SK-N-SH (cell line): ENCODE measurements at regions not wholly inside any gene's neighbourhood (a gene's known extent, or its start where the extent isn't known, plus 50 kb on each side); places are given as distances from the start of the nearest gene placed in this dataset.

Experiments used
- CTCF ChIA-PET: fragments of 300-600, 350-600 bp; formaldehyde crosslinking; extraction: SDS; loops from one replicate; lab custom pipeline; 2021; lab: Yijun Ruan, JAX
- POLR2A ChIA-PET: fragments of 350-600 bp; sonication (Branson Sonifier 250); formaldehyde crosslinking; extraction: SDS; loops from one replicate; lab custom pipeline; 2020; ENCODE audit warnings: antibody characterized with exemption, inconsistent platforms; lab: Yijun Ruan, JAX
- DNase-seq: peaks from one replicate; pipeline ENCODE4 v3.0.0; 2012
- H2AFZ ChIP-seq: fragments of 200-600 bp; sonication (generic); 2 replicates; pipeline ENCODE4 v1.8.1; 2016; ENCODE audit warnings: antibody characterized with exemption, mild to moderate bottlenecking, low read depth
- H3F3A ChIP-seq: fragments of 200-600 bp; sonication (generic); replicated peaks from 2 replicates; pipeline ENCODE3; 2016; ENCODE audit warnings: antibody characterized with exemption, mild to moderate bottlenecking; ENCODE audit not compliant: insufficient read depth
- H3K27ac ChIP-seq, 2 experiments: fragments of 200-500 bp in 1 of 2; fragments of 200-600 bp in 1 of 2; sonication (Bioruptor generic) in 1 of 2; sonication (generic), shearing (Covaris generic) in 1 of 2; 2 replicates each; pipeline versions ENCODE4 v1.5.1 to v1.6.1; 2014 to 2016; ENCODE audit warnings: low read depth in 2 of 2, inconsistent platforms in 1 of 2, low read length in 1 of 2, mild to moderate bottlenecking in 1 of 2, mixed read lengths in 1 of 2
- H3K27me3 ChIP-seq: fragments of 200-600 bp; sonication (generic), shearing (Covaris generic); 2 replicates; pipeline ENCODE4 v1.6.1; 2016; ENCODE audit warnings: mixed run types; ENCODE audit not compliant: insufficient read depth
- H3K36me3 ChIP-seq, 2 experiments: fragments of 200-500 bp in 1 of 2; fragments of 200-600 bp in 1 of 2; sonication (Bioruptor generic) in 1 of 2; sonication (generic) in 1 of 2; replicated peaks in 1 of 2; 2 replicates each; pipeline versions ENCODE3 to v1.5.1; 2014 to 2016; ENCODE audit warnings: low read length in 1 of 2, mild to moderate bottlenecking in 1 of 2; ENCODE audit not compliant: insufficient read depth in 2 of 2, control insufficient read depth in 1 of 2
- H3K4me1 ChIP-seq, 2 experiments: fragments of 200-500 bp in 1 of 2; fragments of 200-600 bp in 1 of 2; sonication (Bioruptor generic) in 1 of 2; sonication (generic), shearing (Covaris generic) in 1 of 2; 2 replicates each; pipeline versions ENCODE4 v1.5.1 to v1.6.1; 2014 to 2016; ENCODE audit warnings: low read depth in 1 of 2, low read length in 1 of 2, mixed run types in 1 of 2; ENCODE audit not compliant: insufficient read depth in 2 of 2, control insufficient read depth in 1 of 2
- H3K4me2 ChIP-seq: fragments of 200-600 bp; sonication (generic), shearing (Covaris generic); 2 replicates; pipeline ENCODE4 v1.6.1; 2017; ENCODE audit warnings: mixed run types
- H3K4me3 ChIP-seq, 2 experiments: fragments of 200-500 bp in 1 of 2; fragments of 200-600 bp in 1 of 2; sonication (Bioruptor generic) in 1 of 2; sonication (generic), shearing (Covaris generic) in 1 of 2; 2 replicates each; pipeline versions ENCODE4 v1.5.1 to v1.8.1; 2014 to 2016; ENCODE audit warnings: low read depth in 2 of 2, inconsistent platforms in 1 of 2, low read length in 1 of 2, mild to moderate bottlenecking in 1 of 2, mixed read lengths in 1 of 2, moderate library complexity in 1 of 2
- H3K79me2 ChIP-seq: fragments of 200-600 bp; sonication (generic); 2 replicates; pipeline ENCODE4 v1.8.1; 2017; ENCODE audit warnings: mild to moderate bottlenecking; ENCODE audit not compliant: insufficient read depth
- H3K9ac ChIP-seq: fragments of 200-600 bp; sonication (generic); 2 replicates; pipeline ENCODE4 v1.6.1; 2017; ENCODE audit warnings: mixed run types
- H3K9me2 ChIP-seq: fragments of 200-600 bp; sonication (generic); 2 replicates; pipeline ENCODE4 v1.6.1; 2017; ENCODE audit warnings: mixed run types
- H3K9me3 ChIP-seq: fragments of 200-600 bp; sonication (generic); 2 replicates; pipeline ENCODE4 v1.6.1; 2017; ENCODE audit warnings: mixed run types, mild to moderate bottlenecking, moderate library complexity
- H4K20me1 ChIP-seq: fragments of 200-600 bp; sonication (generic); 2 replicates; pipeline ENCODE4 v1.6.1; 2017; ENCODE audit warnings: mild to moderate bottlenecking, mixed run types; ENCODE audit not compliant: insufficient read depth
- JUND ChIP-seq: IDR thresholded peaks from 2 replicates; pipeline ENCODE4 v1.4.0; 2012
- NFIC ChIP-seq: IDR thresholded peaks from 2 replicates; pipeline ENCODE4 v1.4.0; 2012; ENCODE audit warnings: borderline replicate concordance
- NRF1 ChIP-seq: IDR thresholded peaks from 2 replicates; pipeline ENCODE4 v1.6.1; 2012; ENCODE audit warnings: low read depth, mild to moderate bottlenecking, low read length
- PBX3 ChIP-seq: IDR thresholded peaks from 2 replicates; pipeline ENCODE4; 2012
- RFX5 ChIP-seq: IDR thresholded peaks from 2 replicates; pipeline ENCODE4 v1.6.1; 2012; ENCODE audit warnings: mild to moderate bottlenecking, improper control_type of control experiment, low read length
- TAF1 ChIP-seq: IDR thresholded peaks from 2 replicates; pipeline ENCODE4 v1.6.1; 2012; ENCODE audit warnings: low read depth, mild to moderate bottlenecking, low read length, moderate library complexity, borderline replicate concordance
- USF1 ChIP-seq: IDR thresholded peaks from 2 replicates; pipeline ENCODE4 v1.4.0; 2012; ENCODE audit warnings: low read depth, borderline replicate concordance
- USF2 ChIP-seq: fragments of 150-350 bp; IDR thresholded peaks from 2 replicates; pipeline ENCODE4 v1.6.1; 2017; ENCODE audit warnings: antibody characterized with exemption, low read length, low read depth, borderline replicate concordance
- WGBS: methylation state at CpG from one replicate; pipeline ENCODE4 v1.1.6; 2017; ENCODE audit warnings: low lambda C conversion rate; 5-methylcytosine and 5-hydroxymethylcytosine counted together
- TF ChIP-seq, protein P1 (sequence below): fragments of 150-350 bp; IDR thresholded peaks from 2 replicates; pipeline ENCODE4 v1.6.1; 2016; ENCODE audit warnings: mild to moderate bottlenecking, low read depth, low read length
- TF ChIP-seq, protein P2 (sequence below): fragments of 200-600 bp; sonication (generic); IDR thresholded peaks from 2 replicates; pipeline ENCODE4 v1.6.1; 2017; ENCODE audit warnings: antibody characterized with exemption, mild to moderate bottlenecking, moderate library complexity

DNA sequence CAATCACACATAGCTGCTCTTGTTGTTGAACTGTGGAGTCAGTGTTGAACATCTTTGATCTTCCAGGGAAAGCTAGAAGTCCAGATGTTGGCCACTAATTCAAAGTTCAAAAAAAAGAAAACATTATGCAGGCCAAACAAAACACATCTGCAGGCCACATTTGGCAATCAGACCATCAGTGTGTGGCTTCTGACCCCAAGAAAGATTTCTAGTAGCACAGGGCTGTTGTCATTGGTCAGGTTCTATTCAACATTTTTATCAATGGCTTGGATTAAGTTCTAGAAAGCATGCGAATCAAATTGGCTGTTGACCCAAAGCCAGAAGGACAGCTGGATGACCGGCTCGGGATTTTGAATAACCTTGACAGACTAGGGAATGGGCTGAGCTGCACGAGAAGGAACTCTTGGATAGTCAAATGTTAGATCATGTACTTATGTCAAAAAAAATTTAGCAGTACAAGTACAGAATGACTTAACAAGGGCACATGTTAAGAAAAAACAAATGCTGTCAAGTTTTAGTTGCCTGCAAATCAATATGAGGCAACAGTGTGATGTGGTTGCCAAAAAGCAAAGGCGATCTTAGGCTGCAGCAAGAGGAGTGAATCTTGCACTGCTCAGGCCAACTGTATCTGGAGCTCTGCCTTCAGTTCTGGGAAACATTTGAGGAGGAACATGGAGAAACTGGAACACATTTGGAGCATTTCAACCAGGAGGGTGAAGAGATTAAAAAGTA, 187.6 kb downstream of the RGS9 start:
- no peaks in the 10 kb centered on the region for H3K9me2 ChIP-seq
- no peaks in the 10 kb centered on the region for H3K79me2 ChIP-seq
- no peak overlapping the region for H2AFZ ChIP-seq
- no peak overlapping the region for H3K27ac ChIP-seq
- no peak for DNase-seq
- 33% methylated on average over 5 of the region's 5 CpGs for WGBS
- ChIA-PET CTCF (no interaction called here), POLR2A (no interaction called here)
- H3K36me3 ChIP-seq = no peaks in the 10 kb centered on the region
- H3K27me3 ChIP-seq = no peaks in the 10 kb centered on the region; the same call in 1 of the 2 replicates
- H3K9me3 ChIP-seq = no peaks in the 10 kb centered on the region
- H3K4me3 ChIP-seq = no peak overlapping the region
- H3F3A ChIP-seq = no peaks in the 10 kb centered on the region
- no peak overlapping the region for H3K9ac ChIP-seq
- H3K4me2 ChIP-seq = no peak overlapping the region
- H3K4me1 ChIP-seq = no peaks in the 10 kb centered on the region
- H4K20me1 ChIP-seq = no peaks in the 10 kb centered on the region
- TF ChIP-seq, protein P1, sequence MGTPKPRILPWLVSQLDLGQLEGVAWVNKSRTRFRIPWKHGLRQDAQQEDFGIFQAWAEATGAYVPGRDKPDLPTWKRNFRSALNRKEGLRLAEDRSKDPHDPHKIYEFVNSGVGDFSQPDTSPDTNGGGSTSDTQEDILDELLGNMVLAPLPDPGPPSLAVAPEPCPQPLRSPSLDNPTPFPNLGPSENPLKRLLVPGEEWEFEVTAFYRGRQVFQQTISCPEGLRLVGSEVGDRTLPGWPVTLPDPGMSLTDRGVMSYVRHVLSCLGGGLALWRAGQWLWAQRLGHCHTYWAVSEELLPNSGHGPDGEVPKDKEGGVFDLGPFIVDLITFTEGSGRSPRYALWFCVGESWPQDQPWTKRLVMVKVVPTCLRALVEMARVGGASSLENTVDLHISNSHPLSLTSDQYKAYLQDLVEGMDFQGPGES = no peak
- TF ChIP-seq TAF1 = no peak
- no peak for TF ChIP-seq NRF1
- no peak for TF ChIP-seq JUND
- TF ChIP-seq PBX3 = no peak
- TF ChIP-seq RFX5 = no peak
- TF ChIP-seq, protein P2, sequence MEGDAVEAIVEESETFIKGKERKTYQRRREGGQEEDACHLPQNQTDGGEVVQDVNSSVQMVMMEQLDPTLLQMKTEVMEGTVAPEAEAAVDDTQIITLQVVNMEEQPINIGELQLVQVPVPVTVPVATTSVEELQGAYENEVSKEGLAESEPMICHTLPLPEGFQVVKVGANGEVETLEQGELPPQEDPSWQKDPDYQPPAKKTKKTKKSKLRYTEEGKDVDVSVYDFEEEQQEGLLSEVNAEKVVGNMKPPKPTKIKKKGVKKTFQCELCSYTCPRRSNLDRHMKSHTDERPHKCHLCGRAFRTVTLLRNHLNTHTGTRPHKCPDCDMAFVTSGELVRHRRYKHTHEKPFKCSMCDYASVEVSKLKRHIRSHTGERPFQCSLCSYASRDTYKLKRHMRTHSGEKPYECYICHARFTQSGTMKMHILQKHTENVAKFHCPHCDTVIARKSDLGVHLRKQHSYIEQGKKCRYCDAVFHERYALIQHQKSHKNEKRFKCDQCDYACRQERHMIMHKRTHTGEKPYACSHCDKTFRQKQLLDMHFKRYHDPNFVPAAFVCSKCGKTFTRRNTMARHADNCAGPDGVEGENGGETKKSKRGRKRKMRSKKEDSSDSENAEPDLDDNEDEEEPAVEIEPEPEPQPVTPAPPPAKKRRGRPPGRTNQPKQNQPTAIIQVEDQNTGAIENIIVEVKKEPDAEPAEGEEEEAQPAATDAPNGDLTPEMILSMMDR = no peak
- TF ChIP-seq USF2 = no peak

GRCh38 chr17:65323049-65323448, 185.9 kb downstream of the RGS9 start:
- no peaks in the 10 kb centered on the region for H3F3A ChIP-seq
- no peaks in the 10 kb centered on the region for H3K9me3 ChIP-seq
- 21% methylated on average over 2 of the region's 2 CpGs for whole genome bisulfite sequencing
- no peaks in the 10 kb centered on the region for H3K9me2 ChIP-seq
- ChIA-PET CTCF (no interaction called here), POLR2A (interaction anchor here (0.6 kb wide), 1 partner anchor 824 kb away, joined by 4 read pairs; no protein-coding TSS in a partner anchor)
- no peak for TF ChIP-seq NFIC
- peak; percentile 84 for TF ChIP-seq USF1
- no peak for DNase-seq
- no peaks in the 10 kb centered on the region for H3K36me3 ChIP-seq
- H3K9ac ChIP-seq = no peak overlapping the region
- H3K4me2 ChIP-seq = no peak overlapping the region
- no peak overlapping the region for H3K27ac ChIP-seq
- no peaks in the 10 kb centered on the region for H3K4me1 ChIP-seq
- H3K27me3 ChIP-seq = no peaks in the 10 kb centered on the region; the same call in 1 of the 2 replicates
- no peaks in the 10 kb centered on the region for H3K79me2 ChIP-seq
- no peak overlapping the region for H3K4me3 ChIP-seq
- no peak overlapping the region for H2AFZ ChIP-seq
- H4K20me1 ChIP-seq = no peaks in the 10 kb centered on the region
